Stimulated activated CD8-positive, alpha-beta memory T cell treated with anti-CD3 and anti-CD28 coated beads, Interleukin-15, amount 100 ng/mL, for 24 hours (primary cell): ENCODE measurements at regions not wholly inside any gene's neighbourhood (a gene's known extent, or its start where the extent isn't known, plus 50 kb on each side); places are given as distances from the start of the nearest gene placed in this dataset.

Source experiments
- DNase-seq: peaks from one replicate; pipeline ENCODE4 v3.0.0-alpha.2; 2020; ENCODE audit warnings: low read depth

GRCh38 chr7:70986297-70986696 is 145.6 kb upstream of the GALNT17 start:
- DNase-seq, result no peak

DNA sequence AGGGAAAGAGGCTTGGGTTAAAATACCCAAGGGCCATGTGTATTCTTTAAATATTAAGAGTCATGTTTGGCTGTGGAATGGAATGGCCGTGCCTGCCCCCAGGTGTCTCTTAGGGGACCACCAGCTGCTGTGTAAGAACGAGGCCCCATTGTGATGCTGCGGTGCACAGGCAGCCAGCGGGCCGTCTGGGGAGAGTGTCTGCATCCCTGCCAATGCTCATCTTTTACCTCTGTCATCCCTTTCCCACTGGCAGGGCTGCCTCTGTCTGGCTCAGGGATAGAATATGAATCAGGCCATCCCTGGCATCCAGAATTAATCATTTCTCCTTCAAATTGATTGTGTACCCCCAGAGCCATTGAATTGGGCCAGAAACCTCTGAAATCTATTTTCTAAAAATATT is 137.8 kb upstream of the GALNT17 start:
- DNase-seq, result no peak

GRCh38 chr7:70997261-70997660 is 134.7 kb upstream of the GALNT17 start:
- no peak for DNase-seq

- DNase-seq, result no peak
Measured at GRCh38 chr7:71005109-71005508, 126.8 kb upstream of the GALNT17 start.

GRCh38 chr7:71009636-71010035 is 122.3 kb upstream of the GALNT17 start:
- no peak for DNase-seq

- DNase-seq, result no peak
Measured at GRCh38 chr7:71015252-71015900, 116.6 kb upstream of the GALNT17 start.

GRCh38 chr7:71016401-71016800 is 115.5 kb upstream of the GALNT17 start:
- DNase-seq, result no peak

GRCh38 chr7:71017602-71018001 is 114.3 kb upstream of the GALNT17 start:
- DNase-seq, result no peak

DNA sequence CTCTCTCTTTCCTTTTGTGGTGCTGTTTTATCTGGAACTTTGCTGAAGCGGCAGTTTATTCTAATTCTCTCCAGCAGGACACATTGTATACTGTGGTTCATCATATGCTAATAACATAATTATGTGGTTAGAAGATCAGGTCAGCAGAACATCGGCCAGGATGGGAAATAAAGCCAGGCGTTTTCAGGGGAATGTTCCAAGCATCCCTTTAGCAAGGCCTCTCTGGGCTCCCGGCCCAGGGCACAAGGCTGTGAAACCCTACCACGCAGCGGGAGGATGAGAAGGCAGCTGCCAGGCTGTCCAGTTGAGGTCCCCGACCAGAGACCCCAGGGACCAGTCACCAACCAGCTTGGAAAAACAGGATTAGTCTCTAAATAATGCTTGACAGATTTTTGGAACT is 112.2 kb upstream of the GALNT17 start:
- DNase-seq, result no peak

DNA sequence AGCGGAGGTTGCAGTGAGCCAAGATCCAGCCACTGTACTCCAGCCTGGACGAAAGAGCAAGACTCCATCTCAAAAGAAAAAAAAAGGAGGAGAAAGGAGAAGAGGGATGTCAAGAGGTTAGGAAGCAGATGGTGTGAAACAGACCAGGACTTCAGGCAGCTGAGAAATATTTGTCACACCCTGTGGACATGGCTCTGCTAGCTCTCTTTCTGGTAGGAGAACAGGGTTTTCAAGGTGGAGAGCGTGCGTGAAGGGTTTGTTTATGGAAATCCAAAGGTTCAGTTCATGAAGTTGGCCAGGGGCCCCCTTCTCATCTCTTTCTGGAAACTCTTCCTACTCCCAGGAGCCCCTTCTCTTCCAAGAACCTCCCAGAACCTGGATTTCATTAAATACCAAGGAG is 110.8 kb upstream of the GALNT17 start:
- DNase-seq, result no peak

DNA sequence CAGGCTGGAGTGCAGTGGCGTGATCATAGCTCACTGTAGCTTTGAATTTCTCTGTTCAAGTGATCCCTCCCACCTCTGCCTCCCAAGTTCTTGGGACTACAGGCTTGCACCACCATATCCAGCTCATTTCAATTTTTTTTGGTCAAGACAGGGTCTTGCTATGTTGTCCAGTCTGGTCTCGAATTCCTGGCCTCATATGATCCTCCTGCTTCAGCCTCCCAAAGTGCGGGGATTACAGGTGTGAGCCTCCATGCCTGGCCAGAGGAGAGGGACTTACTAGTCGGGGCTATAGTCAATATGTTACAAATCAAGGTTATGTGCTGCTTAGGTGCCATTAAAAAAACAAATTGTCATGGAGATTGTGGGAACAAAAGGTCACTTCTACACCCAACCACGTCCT is 105.3 kb upstream of the GALNT17 start:
- no peak for DNase-seq

DNA sequence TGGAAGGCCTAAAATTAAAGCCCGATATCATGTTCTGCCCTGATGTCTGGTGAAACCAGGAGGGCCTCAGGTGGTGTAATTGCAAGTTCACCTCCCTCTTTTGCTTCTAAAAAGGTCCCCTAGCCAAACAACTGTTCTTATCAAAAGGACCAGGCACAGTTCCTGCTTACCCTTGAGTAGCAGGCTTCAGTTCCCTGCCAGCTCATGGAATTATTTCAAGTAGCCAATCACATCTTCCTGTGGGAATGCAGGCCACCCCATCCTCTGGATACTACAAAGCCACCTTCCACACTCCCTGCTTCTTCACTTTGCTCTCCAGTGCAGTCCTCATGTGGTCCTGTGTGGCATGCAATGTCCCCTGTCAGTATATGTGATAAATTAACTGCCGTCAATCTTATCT is 97.7 kb upstream of the GALNT17 start:
- no peak for DNase-seq

GRCh38 chr7:71042591-71042990 is 89.4 kb upstream of the GALNT17 start:
- no peak for DNase-seq

GRCh38 chr7:71050492-71050891 is 81.5 kb upstream of the GALNT17 start:
- DNase-seq, result no peak

GRCh38 chr7:71055504-71055903 is 76.4 kb upstream of the GALNT17 start:
- no peak for DNase-seq

DNA sequence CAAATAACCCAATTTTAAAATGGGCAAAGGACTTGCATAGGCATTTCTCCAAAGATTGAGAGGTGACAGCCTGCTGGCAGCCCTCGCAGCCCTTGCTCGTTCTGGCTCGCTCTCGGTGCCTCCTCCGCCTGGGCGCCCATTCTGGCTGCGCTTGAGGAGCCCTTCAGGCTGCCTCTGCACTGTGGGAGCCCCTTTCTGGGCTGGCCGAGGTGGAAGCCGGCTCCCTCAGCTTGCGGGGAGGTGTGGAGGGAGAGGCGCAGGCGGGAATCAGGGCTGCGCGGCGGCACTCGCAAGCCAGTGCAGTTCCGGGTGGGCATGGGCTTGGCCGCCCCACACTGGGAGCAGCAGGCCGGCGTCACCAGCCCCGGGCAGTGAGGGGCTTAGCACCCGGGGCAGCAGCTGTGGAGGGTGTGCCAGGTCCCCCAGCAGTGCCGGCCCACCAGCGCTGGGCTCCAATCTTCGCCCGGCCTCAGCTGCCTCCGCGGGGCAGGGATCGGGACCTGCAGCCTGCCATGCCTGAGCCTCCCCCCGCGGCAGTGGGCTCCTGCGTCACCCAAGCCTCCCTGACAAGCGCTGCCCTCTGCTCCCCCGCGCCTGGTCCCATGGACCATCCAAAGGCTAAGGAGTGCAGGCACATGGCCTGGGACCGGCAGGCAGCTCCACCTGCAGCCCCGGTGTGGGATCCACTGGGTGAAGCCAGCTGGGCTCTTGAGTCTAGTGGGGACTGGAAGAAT is 54.0 kb upstream of the GALNT17 start:
- no peak for DNase-seq
